GM12878 (cell line): ENCODE measurements at regions not wholly inside any gene's neighbourhood (a gene's known extent, or its start where the extent isn't known, plus 50 kb on each side); places are given as distances from the start of the nearest gene placed in this dataset. TPM values are rescaled to one million over a fixed set of nuclear protein-coding genes. Genes with fewer than 3 reads are reported as not detected.

Experiments used
- ATAC-seq: fragments of 200-7000 bp; cut with Tn5 transposase; 3 replicates; pipeline ENCODE4 v1.9.1; 2020; ENCODE audit warnings: mild to moderate bottlenecking, moderate library complexity
- BruUV-seq: library from RNA; stranded (reverse); fragments of 400-500 nt; replicated peaks from 2 replicates; lab custom pipeline; 2021; lab: Mats Ljungman, UMichigan
- CTCF ChIA-PET: fragments of 300-600 bp; sonication (Branson Sonifier 250); formaldehyde crosslinking; extraction: SDS; loops from one replicate; lab custom pipeline; 2021; ENCODE audit warnings: inconsistent platforms; lab: Yijun Ruan, JAX
- POLR2A ChIA-PET: fragments of 350-600 bp; formaldehyde crosslinking; extraction: SDS; loops from one replicate; lab custom pipeline; 2021; ENCODE audit warnings: inconsistent platforms; lab: Charles Lee
- RAD21 ChIA-PET: fragments of 300-600 bp; sonication (Branson Sonifier 250); formaldehyde crosslinking; loops from one replicate; lab custom pipeline; 2023; ENCODE audit warnings: antibody characterized with exemption; ENCODE audit not compliant: unreplicated experiment; lab: Charles Lee
- SMC1A ChIA-PET: fragments of 300-600 bp; sonication (Branson Sonifier 250); formaldehyde crosslinking; loops from one replicate; lab custom pipeline; 2023; ENCODE audit not compliant: unreplicated experiment, uncharacterized antibody; lab: Charles Lee
- DNase-seq: peaks from one replicate; pipeline ENCODE4 v3.0.0-alpha.2; 2011; ENCODE audit warnings: low read depth, low spot score
- FAIRE-seq: peaks from 3 replicates; lab custom pipeline; 2011; peaks lifted over from hg19 to GRCh38; lab: Jason Lieb, UNC
- H2AFZ ChIP-seq: 2 replicates; pipeline ENCODE4 v1.6.0; 2011; ENCODE audit warnings: low read depth, low read length, control low read depth; ENCODE audit not compliant: control insufficient read depth
- H3K27ac ChIP-seq: 2 replicates; pipeline ENCODE4 v1.5.1; 2011; ENCODE audit warnings: control low read depth; ENCODE audit not compliant: control insufficient read depth, insufficient read depth
- H3K27me3 ChIP-seq, 2 experiments: replicated peaks in 1 of 2; 2 replicates each; pipeline versions ENCODE4 v1.6.0 to v1.6.1; 2011; ENCODE audit warnings: low read length in 1 of 2; ENCODE audit not compliant: control insufficient read depth in 2 of 2, insufficient read depth in 2 of 2
- H3K36me3 ChIP-seq, 2 experiments: 2 replicates each; pipeline ENCODE4 v1.5.1; 2011; ENCODE audit warnings: low read length in 1 of 2; ENCODE audit not compliant: control insufficient read depth in 2 of 2, insufficient read depth in 2 of 2
- H3K4me1 ChIP-seq: 2 replicates; pipeline ENCODE4 v1.6.1; 2011; ENCODE audit warnings: mild to moderate bottlenecking, low read length, moderate library complexity, mixed read lengths; ENCODE audit not compliant: control insufficient read depth, insufficient read depth
- H3K4me2 ChIP-seq: 2 replicates; pipeline ENCODE4 v1.6.0; 2011; ENCODE audit warnings: control low read depth; ENCODE audit not compliant: control insufficient read depth, insufficient read depth
- H3K4me3 ChIP-seq: fragments of 200-600 bp; sonication (generic); 2 replicates; pipeline ENCODE4 v1.5.1; 2016
- H3K79me2 ChIP-seq: 2 replicates; pipeline ENCODE4 v1.6.0; 2011; ENCODE audit warnings: low read length; ENCODE audit not compliant: control insufficient read depth, insufficient read depth
- H3K9ac ChIP-seq: 2 replicates; pipeline ENCODE4 v1.8.0; 2011; ENCODE audit warnings: low read length, control low read depth, mixed read lengths; ENCODE audit not compliant: control insufficient read depth, insufficient read depth
- H3K9me3 ChIP-seq: replicated peaks from 3 replicates; pipeline ENCODE4 v1.5.1; 2011; ENCODE audit warnings: mild to moderate bottlenecking, low read length; ENCODE audit not compliant: control insufficient read depth, insufficient read depth
- H4K20me1 ChIP-seq: 2 replicates; pipeline ENCODE4 v1.6.0; 2011; ENCODE audit not compliant: control insufficient read depth, insufficient read depth
- BRCA1 ChIP-seq: IDR thresholded peaks from 2 replicates; pipeline ENCODE4 v1.6.1; 2011; ENCODE audit warnings: low read depth, low read length, improper control_type of control experiment
- NFIC ChIP-seq: IDR thresholded peaks from 2 replicates; pipeline ENCODE4 v1.6.1; 2012; ENCODE audit warnings: low read depth, mild to moderate bottlenecking, inconsistent platforms, low read length, moderate library complexity
- RUNX3 ChIP-seq: IDR thresholded peaks from 2 replicates; pipeline ENCODE4 v1.6.1; 2012; ENCODE audit warnings: low read length, inconsistent platforms
- TAF1 ChIP-seq: IDR thresholded peaks from 2 replicates; pipeline ENCODE4 v1.6.1; 2011; ENCODE audit warnings: mild to moderate bottlenecking, low read depth, low read length, borderline replicate concordance
- ZBED1 ChIP-seq: IDR thresholded peaks from 2 replicates; pipeline ENCODE4 v1.6.1; 2016; ENCODE audit warnings: borderline replicate concordance
- ZNF274 ChIP-seq: IDR thresholded peaks from one replicate; pipeline ENCODE4 v1.8.0; 2011; ENCODE audit not compliant: insufficient read length, insufficient read depth
- WGBS: methylation state at CpG from one replicate; pipeline ENCODE4 v1.1.6; 2016; ENCODE audit warnings: low lambda C conversion rate; ENCODE audit not compliant: insufficient replicate concordance, insufficient coverage; ENCODE audit errors: missing lambda C conversion rate; 5-methylcytosine and 5-hydroxymethylcytosine counted together
- in situ Hi-C: fragments of 300-500 bp; cut with MboI; formaldehyde crosslinking; loops from 9 replicates; pipeline ENCODE4 v1.14.3; 2018; ENCODE audit warnings: mixed read lengths
- intact Hi-C: fragments of 100-400 bp; cut with micrococcal nuclease; formaldehyde crosslinking; loops from one replicate; pipeline ENCODE4 v1.14.2; 2022; ENCODE audit not compliant: unreplicated experiment
- small RNA-seq: library from RNA; depleted of rRNA; stranded (forward); fragments of <200 nt; gene quantifications from one replicate; pipeline ENCODE3, GENCODE V24; 2014

- Histone ChIP-seq H3K4me3 (no peak overlapping the region), H3K9ac (no peak overlapping the region), H3K4me2 (no peak overlapping the region), H3K36me3 (no peaks in the 10 kb centered on the region), H2AFZ (no peak overlapping the region), H3K4me1 (no peaks in the 10 kb centered on the region), H3K27me3 (no peaks in the 10 kb centered on the region), H3K27ac (no peak overlapping the region), H4K20me1 (no peaks in the 10 kb centered on the region), H3K79me2 (no peaks in the 10 kb centered on the region), H3K9me3 (no peaks in the 10 kb centered on the region)
- ChIA-PET RAD21 (no interaction called here), SMC1A (no interaction called here), CTCF (no interaction called here), POLR2A (no interaction called here)
- in situ Hi-C loops = no loop called here
- WGBS = 0% methylated on average over 3 of the region's 3 CpGs
- intact Hi-C loops = no loop called here
- no peak for FAIRE-seq
- no TSS peak for BruUV-seq
- DNase-seq = no peak
- ATAC-seq = no peak
- no peak for TF ChIP-seq NFIC
- no peak for TF ChIP-seq TAF1
- TF ChIP-seq BRCA1 = no peak
- TF ChIP-seq RUNX3 = no peak
- no peak for TF ChIP-seq ZNF274
- TF ChIP-seq ZBED1 = no peak
These were observed 51.8 kb upstream of the MAGEC2 start for GRCh38 chrX:142256935-142257334.

Small RNA genes lying in the stretch of these regions (small RNA-seq; reads per million reads assigned to genes)
- gene RNA5SP516 = not detected
